ENCODE measurements at regions not wholly inside any gene's neighbourhood (a gene's known extent, or its start where the extent isn't known, plus 50 kb on each side); places are given as distances from the start of the nearest gene placed in this dataset.

- TF ChIP-seq, protein P1, sequence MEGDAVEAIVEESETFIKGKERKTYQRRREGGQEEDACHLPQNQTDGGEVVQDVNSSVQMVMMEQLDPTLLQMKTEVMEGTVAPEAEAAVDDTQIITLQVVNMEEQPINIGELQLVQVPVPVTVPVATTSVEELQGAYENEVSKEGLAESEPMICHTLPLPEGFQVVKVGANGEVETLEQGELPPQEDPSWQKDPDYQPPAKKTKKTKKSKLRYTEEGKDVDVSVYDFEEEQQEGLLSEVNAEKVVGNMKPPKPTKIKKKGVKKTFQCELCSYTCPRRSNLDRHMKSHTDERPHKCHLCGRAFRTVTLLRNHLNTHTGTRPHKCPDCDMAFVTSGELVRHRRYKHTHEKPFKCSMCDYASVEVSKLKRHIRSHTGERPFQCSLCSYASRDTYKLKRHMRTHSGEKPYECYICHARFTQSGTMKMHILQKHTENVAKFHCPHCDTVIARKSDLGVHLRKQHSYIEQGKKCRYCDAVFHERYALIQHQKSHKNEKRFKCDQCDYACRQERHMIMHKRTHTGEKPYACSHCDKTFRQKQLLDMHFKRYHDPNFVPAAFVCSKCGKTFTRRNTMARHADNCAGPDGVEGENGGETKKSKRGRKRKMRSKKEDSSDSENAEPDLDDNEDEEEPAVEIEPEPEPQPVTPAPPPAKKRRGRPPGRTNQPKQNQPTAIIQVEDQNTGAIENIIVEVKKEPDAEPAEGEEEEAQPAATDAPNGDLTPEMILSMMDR (IDR thresholded peaks at IDR 0.05; ENCODE audit: control extremely low read depth in 1 of 3, insufficient read depth in 1 of 3, low read depth in 1 of 3, low read length in 3 of 3): no peak
- TF ChIP-seq FOSL1 (IDR thresholded peaks at IDR 0.05; ENCODE audit: insufficient read depth, low read depth, low read length): no peak
These were observed 182.0 kb downstream of the TENT5D start (continued) for GRCh38 chrX:80602036-80602860.

Data from H1 (cell line).